Astrocyte of the hippocampus (primary cell): ENCODE measurements at regions not wholly inside any gene's neighbourhood (a gene's known extent, or its start where the extent isn't known, plus 50 kb on each side); places are given as distances from the start of the nearest gene placed in this dataset.

Source experiments
- DNase-seq: peaks from one replicate; pipeline ENCODE4 v3.0.0; 2011; ENCODE audit warnings: low read depth, low spot score

DNA sequence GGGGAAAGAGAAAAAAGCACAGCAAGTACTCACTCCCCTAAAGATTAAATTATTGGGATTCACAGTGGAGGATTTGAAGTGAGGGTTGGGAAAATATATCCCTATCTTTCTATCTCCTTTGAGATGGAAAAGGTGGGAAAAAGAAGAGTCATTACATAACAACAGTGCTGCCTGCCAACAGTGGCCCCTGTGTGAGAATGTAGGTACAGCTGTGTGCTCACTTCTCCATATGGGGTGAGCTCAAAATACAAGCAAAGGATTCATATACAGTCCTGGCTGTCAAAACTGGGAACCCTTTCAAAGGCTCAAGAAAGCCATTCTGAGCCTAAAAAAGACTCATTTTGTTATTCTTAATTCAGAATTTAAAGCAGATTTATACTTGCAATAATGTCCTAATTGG is 458.5 kb downstream of the GPAM start:
- no peak for DNase-seq

DNA sequence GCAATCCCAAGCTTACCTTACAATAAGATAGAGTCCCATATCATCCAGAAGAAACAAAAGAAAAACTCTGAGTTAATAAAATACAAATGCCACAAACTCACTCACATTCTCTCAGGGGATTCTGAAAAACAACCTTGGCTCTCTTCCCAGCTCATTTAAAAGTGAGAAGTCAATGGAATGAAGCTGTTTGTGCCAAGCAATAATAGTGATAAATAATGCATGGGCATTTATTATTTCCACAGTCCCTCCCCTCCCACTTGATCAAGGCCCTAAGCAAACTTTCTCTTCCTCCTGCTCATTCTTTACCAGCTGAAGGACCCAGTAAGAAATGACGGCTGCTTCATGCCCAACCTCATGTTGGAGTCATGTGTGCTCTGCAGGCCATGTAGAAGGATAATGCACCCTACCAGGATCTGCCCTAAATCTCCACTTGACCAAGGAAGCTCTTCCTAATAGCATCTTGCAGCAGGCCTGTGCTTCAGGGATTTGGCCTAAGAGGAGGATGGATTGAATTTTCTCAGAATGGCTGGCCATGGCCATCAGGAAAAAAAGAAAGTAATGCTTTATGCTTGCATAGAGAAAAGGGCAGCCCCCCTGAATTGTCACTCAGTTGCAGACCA is 451.3 kb downstream of the GPAM start:
- DNase-seq = peak; percentile 59

DNA sequence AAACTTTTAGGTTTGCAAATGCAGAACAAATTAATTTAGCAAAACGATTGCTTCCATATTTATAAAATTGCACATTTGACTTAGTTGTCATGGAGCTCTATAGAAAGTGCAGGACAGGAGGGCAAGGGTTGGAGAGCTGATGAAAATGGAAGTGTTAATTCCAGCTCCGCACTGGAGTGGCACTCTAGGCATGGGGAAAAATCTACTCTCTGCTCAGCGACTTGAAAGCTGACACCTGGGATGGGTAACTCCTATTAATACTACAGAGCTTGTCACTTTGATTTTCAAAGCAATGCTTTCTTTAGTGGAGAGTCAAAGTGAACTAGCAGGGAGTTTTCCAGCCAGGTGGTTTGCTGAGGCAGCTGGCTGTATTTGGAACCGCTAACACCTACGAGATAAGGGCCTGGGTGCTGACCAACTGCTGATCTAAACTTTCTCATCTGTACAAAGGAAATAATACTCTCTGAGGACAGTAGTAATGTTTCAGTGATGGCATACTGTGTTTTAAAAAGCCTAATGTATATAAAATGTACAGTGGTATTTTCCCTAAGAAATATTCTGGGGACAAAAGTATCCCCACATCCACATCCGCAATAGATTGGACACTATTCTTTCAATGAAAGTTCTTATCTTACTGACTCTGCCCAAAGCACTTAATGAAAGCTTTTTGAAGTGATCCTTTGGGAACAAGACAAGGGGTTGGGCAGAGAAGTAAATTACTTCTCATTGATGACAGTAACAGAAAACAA is 444.3 kb downstream of the GPAM start:
- no peak for DNase-seq

DNA sequence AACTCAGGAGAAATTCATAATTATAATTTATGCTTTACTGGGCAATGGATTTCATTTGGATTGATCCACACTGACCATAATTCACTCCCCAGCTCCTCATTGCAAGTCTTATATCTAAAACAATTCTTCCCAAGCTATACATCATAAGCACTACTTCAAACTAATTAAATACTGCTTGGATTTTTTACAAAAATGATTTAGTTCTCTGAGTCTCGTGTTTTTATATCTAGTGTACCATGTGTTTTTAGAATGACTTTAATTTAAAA is 443.8 kb downstream of the GPAM start:
- DNase-seq = no peak

DNA sequence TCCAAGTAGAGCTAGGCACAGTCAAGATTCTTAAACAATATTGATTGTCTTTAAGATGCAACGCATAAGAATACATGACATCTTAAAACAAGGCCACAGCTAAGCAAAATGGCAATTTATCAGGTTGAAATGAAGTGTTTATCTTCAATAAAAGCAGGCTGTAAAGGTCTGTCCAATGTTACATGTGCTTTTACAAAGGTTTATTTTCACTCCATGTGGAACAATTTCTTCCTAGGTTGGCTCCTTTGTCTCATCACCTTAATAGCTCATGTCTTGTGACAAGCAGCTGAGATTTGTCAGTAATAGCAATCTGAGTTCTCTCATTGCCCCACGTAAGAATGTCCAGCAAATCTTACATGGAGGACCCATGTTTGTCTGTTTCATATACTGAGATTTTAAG is 437.6 kb downstream of the GPAM start:
- DNase-seq = no peak

DNA sequence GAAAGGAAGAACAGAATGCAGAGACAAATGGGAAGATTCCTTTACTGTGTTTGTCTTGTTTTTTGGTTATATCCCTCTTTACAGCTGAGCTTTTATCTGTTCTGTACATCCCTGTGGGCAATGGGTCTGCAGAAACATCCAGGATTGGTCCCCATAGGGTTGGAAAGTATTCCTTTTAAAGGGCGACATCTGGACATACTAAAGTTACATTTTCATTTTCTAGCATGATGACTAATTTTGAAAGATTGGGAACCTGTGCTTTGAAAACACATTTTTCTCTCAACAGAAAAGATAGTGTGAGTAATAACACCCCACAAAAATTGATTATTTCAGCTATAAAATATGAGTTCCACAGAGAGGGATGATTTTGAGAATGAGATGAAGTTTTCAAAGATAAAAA is 435.8 kb downstream of the GPAM start:
- no peak for DNase-seq

DNA sequence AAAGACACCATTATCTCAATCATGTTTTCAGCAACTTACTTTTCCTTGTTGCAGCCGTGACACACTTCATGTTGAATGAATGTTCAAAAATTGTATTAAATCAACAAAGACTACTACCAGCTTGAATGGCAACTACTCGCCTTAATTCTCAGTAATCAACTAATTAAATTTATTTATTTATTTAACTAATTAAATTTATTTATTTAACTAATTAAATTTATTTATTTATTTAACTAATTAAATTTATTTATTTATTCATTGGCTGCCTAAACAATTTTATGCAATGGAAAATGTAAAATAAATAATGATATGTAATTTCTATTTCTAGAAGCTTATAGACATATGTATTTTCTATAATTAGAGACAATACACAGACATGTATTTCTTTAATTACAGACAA is 435.4 kb downstream of the GPAM start:
- DNase-seq = no peak

DNA sequence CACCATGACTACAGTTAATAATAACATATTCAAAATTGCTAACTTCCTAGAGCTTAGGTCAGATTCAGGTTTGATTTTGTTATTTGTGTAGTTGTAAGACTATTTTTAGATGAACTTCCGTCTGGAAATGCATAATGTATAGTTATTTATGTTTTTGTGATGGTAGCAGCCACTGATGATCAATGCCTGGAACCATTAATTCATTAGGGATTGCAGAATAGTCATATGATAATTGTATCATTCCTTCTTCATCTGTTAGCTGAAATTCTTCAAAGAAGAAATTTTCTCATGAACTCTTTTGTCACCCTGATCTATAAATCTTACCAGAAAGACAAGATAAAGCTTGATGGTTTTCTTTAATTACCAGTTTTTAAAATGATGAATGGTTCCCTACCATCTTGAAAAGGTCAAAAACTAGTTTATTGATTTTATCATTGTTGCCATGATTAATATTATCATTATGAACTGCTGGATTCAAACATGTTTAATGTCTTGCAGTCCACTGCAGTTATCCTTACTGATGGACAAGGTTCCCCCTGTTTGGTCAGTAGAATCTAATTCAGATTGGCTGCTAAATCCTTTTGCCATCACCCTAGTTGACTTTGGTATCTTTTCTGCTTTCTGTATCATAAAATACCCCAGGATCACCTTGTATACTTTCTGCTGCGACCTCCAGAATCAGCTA is 433.3 kb downstream of the GPAM start:
- DNase-seq = no peak

DNA sequence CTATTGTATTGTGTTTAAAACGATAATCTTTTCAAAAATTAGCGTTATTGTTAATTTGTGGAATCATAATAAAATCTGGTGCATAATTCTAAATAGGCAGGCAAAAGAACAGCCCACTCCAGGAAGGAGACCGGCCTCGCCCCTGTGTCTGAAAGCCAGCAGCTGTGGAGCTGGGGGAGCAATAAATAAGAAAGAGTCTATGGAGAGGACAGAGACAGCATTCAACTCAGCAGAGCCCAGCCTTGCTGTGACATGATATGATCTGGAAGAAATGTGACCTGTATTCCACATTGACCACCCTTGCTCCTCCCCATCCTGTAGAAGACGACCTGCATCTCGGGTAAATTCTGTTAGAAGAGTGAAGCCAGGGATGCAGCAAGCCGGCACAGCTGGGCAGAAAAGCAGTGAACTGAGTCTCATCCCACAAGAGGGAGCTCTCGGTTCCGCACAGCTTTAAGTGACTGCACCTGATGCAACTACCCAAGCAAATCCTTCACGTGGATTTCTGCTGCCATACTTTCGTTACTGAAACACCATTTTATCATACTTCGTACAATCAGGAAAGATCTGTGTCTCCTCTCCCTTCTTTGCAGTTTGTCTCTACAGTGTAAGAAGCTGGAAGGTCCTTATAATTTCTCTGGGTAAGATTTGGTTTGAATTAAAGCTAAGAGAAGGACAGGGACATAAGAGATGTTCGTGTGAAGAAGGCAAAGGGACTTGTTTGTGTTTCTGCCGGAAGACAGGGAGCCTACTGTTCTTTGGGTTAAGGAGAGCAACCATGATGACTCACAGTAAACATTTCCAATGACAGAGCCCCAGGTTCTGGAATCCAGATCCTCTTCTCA is 427.1 kb downstream of the GPAM start:
- DNase-seq = peak; percentile 60

DNA sequence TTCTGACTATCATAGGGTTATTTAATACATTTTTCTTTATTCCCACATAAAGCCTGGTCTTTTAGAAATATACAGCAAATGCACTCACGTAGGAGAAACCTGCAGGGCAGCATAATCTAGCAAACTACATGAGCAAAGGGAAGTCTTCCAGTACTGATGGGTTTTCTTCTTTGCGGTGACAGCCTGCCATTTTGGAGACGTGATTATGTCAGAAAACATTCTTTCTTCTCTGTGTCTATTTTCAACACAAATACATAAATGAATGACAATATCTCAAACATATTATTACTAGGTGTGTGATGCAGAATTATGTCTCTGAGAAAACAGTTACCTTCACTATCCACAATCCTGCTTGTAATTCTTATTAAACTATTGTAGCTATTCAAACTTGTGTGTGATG is 425.0 kb downstream of the GPAM start:
- no peak for DNase-seq

DNA sequence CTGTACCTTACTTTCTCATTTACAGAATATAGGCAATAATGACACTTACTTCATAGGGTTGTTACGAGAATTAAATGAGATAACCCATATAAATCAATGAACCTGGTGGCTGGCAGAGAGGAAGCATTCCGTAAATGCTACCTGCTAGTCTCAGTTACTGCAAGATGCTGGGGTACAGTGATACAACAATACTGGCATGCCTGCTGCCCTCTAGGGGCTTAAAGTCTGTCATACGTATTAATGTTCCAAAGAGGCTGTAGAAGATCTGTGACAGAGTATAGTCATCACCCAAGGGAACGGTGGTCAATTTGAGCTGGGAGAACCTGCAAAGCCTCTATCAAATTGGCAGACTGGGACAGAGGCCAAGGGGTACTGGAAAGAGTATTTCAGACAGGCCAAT is 421.5 kb downstream of the GPAM start:
- no peak for DNase-seq

DNA sequence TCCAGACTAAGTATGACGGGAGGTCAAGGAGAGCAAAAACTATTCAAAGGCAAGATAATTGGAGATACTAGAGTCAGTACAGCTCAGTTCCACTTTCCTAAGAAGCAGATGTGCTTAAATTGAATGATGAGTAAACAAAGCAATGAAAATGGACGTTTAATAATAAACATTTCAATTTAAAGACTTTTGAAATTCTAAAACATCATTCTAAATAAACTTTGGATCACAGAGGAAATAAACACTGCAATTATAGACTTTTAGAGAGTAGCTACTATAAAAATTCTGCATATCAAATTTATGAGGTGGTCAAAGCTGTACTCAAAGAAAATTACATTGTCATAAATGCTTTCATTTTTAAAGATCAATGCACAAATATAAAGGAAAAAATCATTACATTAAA is 418.3 kb downstream of the GPAM start:
- DNase-seq = no peak

DNA sequence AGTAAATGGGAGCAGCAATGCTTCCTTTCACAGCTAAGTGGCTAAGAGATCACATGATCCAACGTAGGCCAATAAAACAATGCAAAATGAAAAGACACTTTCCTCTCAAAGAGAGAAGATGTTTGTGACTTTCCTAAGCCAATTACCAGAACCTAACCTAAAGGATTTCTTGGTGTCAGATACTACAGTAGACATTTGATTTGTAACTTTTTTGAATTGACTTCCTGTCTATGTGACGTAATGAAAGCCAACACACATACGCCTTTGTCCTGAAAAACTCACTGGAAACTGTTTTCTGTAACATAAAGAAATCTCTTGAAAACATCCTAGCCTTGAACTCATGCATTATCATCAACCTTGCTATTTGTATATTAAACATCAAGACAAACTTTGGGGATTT is 417.1 kb downstream of the GPAM start:
- no peak for DNase-seq

DNA sequence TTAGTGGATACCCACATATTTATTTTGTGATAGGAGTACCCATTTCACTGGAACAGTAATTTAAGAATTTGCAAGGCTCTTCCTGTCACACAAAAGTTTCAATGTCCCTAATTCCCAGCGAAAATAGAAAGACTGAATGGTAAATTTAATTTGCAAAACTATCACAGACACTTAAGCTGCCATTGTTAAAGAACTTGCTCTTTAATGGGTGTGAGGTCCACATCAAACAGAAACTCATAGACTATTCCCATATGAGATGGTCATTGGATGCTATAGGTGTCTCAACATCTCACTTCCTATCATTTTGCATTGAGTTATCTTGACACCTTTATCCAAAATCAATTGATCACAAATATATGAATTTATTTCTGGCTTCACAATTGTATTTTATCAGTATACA is 415.9 kb downstream of the GPAM start:
- no peak for DNase-seq

DNA sequence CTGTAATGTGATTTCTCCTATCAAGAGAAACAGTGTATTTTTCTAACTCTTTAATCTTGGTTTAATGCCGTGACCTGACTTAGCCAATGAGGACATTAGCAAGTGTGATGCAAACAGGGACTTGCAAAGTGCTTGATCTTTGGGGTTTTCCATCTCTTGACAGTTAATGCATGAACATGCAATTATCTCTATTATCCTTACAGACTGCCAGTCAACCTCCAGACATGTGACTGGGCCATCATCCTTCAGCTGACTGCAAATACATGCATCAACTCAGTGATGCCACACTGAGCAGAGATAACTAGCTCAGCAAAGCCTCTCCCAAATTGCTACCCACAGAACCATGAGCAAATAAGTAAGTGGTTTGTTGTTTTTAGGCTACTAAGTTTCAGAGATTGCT is 409.6 kb downstream of the GPAM start:
- DNase-seq = no peak

DNA sequence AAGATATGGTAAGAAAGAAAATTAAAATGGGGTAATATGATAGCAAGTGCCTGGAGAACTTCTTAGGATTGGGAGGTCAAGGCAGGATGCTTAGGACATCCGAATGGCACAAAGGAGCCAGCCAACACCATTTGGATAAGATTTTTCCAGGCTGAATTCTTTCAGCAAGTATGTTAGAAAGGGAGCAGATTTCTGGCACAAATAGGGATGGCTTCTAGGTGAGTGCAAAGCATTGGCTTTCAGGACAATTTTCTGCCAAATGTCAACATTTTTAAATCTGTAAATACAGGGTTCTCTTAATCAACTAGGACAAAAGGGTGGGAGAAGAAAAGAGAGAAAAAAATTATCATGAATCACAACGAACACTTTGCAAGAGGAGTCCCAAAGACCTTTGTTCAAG is 409.1 kb downstream of the GPAM start:
- DNase-seq = no peak

DNA sequence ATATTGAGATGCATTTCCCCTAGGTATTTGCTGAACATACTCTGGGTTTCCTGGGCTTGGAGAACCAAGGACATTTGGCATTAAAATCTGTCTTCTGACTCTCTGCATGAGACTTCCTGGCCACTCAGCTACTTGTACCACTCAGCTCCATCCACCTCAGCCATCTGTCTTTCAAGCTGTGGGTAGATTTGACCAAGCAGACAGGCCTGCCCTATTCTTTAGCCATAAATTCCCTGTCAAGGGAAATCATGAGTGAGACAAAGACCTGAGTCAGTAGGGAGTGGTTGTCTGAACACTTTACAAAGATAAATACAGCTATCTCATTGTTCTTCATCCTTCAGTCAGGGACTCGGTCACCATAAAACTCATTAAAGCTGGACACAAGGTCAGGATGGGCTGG is 399.1 kb downstream of the GPAM start:
- no peak for DNase-seq

DNA sequence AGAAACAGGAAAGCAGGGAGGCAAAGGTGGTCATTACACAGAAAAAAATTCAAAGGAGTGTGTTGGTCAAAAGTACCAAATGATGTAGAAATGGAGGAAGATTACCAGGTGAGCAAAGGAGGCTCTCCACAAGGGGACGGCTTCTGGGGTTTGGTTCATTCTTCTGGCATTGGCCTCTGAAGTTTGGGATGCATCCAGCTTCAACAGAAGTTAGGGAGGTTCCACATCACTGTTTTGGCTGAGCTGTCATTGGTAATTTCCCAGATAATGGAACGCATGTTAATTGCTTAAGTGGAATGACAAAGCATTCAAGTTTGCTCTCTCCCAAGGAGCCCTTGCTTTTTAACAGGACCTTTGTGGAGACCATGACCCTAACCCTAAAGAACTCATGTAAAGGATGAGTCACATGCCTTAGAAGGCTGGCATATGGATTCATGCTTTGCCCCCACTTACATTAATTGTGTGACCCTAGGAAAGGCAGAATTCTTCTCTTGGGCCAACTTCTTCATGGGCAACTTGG is 398.6 kb downstream of the GPAM start:
- no peak for DNase-seq

DNA sequence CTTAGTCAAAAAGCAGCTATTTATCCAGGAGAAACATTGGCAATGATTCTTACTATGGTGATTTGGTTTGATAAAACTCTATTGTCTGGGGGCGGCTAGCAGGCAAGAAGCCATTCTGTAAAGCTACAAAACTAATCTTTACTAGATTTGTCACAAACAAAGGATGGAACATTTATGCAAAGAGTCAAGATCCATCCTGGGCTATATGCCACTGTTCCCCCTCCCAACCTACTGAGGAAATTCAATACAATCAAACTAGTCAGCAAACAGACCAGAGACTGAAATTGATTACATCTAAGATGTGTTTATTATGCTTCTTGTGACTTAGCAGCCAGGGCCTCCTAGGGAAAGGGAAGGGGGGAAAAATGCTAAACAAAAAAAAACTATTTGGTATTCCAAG is 397.6 kb downstream of the GPAM start:
- DNase-seq = peak; percentile 7

DNA sequence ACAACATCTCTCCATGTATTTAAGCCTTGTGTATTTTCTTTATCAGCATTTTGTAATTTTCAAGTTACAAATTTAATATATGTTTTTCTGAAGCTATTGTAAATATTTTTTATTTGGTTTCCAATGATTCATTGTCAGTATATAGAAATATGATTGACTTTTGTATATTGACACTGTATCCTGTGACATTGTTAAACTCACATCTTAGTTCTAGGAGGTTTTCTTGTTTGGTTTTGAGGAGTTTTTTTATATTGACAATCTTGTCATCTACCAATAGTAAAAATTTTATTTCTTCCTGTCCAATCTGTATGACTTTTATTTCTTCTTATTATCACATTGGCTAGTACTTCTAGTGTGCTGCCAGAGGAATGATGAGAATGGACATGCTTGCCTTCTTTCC is 393.7 kb downstream of the GPAM start:
- DNase-seq = no peak

DNA sequence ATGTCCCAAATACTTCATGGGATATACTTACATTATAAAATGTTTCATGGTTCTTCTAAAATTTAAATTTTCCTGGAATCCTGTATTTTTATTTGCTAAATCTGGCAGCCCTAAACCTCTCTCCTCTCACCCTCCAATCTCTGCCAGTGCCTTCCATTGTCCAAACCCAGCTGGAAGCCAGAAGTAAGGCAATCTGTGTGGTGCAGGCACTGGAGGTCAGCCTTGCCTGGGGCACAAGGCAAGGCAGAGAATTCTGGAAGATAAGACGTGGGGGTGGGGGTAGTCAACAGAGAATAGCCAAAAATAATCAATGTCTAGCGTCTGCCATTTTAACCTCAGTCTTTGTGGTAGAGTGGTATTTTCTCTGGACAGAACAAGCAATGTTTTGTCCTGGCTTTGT is 381.7 kb downstream of the GPAM start:
- no peak for DNase-seq

DNA sequence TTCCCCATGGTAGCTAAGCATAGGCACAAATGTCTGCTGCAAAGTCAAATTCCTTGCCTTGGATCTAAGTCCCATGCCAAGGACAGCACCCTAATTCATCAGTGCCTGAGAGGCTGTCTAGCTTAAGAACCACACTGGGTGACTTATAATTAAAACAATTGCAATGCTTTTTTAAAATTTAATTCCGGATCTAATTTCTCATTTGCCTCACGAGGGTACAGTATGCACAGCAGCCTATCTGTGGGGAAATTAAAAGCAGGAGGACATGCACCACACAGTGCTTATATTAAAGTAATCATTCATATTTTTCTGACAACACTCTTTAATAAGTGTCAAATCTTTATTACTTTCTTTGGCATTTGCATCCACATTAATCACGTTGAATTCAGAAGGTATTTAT is 378.8 kb downstream of the GPAM start:
- DNase-seq = no peak
